NB4 (cell line): ENCODE measurements at regions not wholly inside any gene's neighbourhood (a gene's known extent, or its start where the extent isn't known, plus 50 kb on each side); places are given as distances from the start of the nearest gene placed in this dataset.

Experiments used
- CTCF ChIP-seq: IDR thresholded peaks from one replicate; pipeline ENCODE4 v1.5.1; 2012; ENCODE audit warnings: low read depth, low read length
- POLR2A ChIP-seq: IDR thresholded peaks from 2 replicates; pipeline ENCODE4 v1.6.1; 2011; ENCODE audit warnings: mild to moderate bottlenecking; ENCODE audit not compliant: insufficient read length; ENCODE audit errors: extremely low read depth

GRCh38 chr11:115100706-115101105 lies 403.5 kb downstream of the CADM1 start:
- no peak for TF ChIP-seq POLR2A
- TF ChIP-seq CTCF = no peak
